Activated CD4-positive, alpha-beta T cell treated with anti-CD3 and anti-CD28 coated beads, Interleukin-10, Interleukin-2, amounts not matched to agents 100 ng/mL and 50 ng/mL, durations not matched to agents 16 hours and 8 hours (primary cell): ENCODE measurements at regions not wholly inside any gene's neighbourhood (a gene's known extent, or its start where the extent isn't known, plus 50 kb on each side); places are given as distances from the start of the nearest gene placed in this dataset.

ENCODE experiments used
- DNase-seq: peaks from one replicate; pipeline ENCODE4 v3.0.0-alpha.2; 2020

GRCh38 chr2:12391116-12391515, 325.6 kb upstream of the TRIB2 start:
- DNase-seq: no peak

- no peak for DNase-seq
Observed at GRCh38 chr2:12396699-12397098, 320.0 kb upstream of the TRIB2 start.

GRCh38 chr2:12397854-12398253, 318.9 kb upstream of the TRIB2 start:
- no peak for DNase-seq

- no peak for DNase-seq
Observed at GRCh38 chr2:12399240-12399639, 317.5 kb upstream of the TRIB2 start.

GRCh38 chr2:12400543-12400942, 316.2 kb upstream of the TRIB2 start:
- no peak for DNase-seq

GRCh38 chr2:12402440-12403139, 314.1 kb upstream of the TRIB2 start:
- no peak for DNase-seq

- no peak for DNase-seq
Observed at GRCh38 chr2:12404497-12404896, 312.2 kb upstream of the TRIB2 start.

GRCh38 chr2:12407160-12407559, 309.6 kb upstream of the TRIB2 start:
- DNase-seq: no peak

GRCh38 chr2:12412898-12413305, 303.8 kb upstream of the TRIB2 start:
- DNase-seq: peak; percentile 65

- DNase-seq: no peak
Observed at GRCh38 chr2:12415536-12415935, 301.2 kb upstream of the TRIB2 start.

GRCh38 chr2:12416600-12416999, 300.1 kb upstream of the TRIB2 start:
- peak; percentile 60 for DNase-seq

- DNase-seq: no peak
Observed at GRCh38 chr2:12417786-12418185, 298.9 kb upstream of the TRIB2 start.

GRCh38 chr2:12419803-12420202, 296.9 kb upstream of the TRIB2 start:
- no peak for DNase-seq

- no peak for DNase-seq
Observed at GRCh38 chr2:12421046-12421445, 295.7 kb upstream of the TRIB2 start.

GRCh38 chr2:12424219-12424618, 292.5 kb upstream of the TRIB2 start:
- no peak for DNase-seq

- DNase-seq: no peak
Observed at GRCh38 chr2:12424809-12425208, 291.9 kb upstream of the TRIB2 start.

- DNase-seq: no peak
Observed at GRCh38 chr2:12428324-12428723, 288.4 kb upstream of the TRIB2 start.

- no peak for DNase-seq
Observed at GRCh38 chr2:12428786-12429185, 287.9 kb upstream of the TRIB2 start.

GRCh38 chr2:12429779-12430406, 286.8 kb upstream of the TRIB2 start:
- DNase-seq: no peak

- DNase-seq: peak; percentile 70
Observed at GRCh38 chr2:12430407-12431133, 286.2 kb upstream of the TRIB2 start.

- no peak for DNase-seq
Observed at GRCh38 chr2:12432985-12433625, 283.6 kb upstream of the TRIB2 start.

- DNase-seq: no peak
Observed at GRCh38 chr2:12433626-12433990, 283.1 kb upstream of the TRIB2 start.

GRCh38 chr2:12434630-12435098, 282.1 kb upstream of the TRIB2 start:
- no peak for DNase-seq
